HG02588 (cell line): ENCODE measurements at regions not wholly inside any gene's neighbourhood (a gene's known extent, or its start where the extent isn't known, plus 50 kb on each side); places are given as distances from the start of the nearest gene placed in this dataset.

Experiments used
- ATAC-seq: cut with Tn5 transposase; IDR thresholded peaks from one replicate; pipeline ENCODE4 v1.9.1; 2021; ENCODE audit warnings: mild to moderate bottlenecking, moderate library complexity; ENCODE audit not compliant: unreplicated experiment

DNA sequence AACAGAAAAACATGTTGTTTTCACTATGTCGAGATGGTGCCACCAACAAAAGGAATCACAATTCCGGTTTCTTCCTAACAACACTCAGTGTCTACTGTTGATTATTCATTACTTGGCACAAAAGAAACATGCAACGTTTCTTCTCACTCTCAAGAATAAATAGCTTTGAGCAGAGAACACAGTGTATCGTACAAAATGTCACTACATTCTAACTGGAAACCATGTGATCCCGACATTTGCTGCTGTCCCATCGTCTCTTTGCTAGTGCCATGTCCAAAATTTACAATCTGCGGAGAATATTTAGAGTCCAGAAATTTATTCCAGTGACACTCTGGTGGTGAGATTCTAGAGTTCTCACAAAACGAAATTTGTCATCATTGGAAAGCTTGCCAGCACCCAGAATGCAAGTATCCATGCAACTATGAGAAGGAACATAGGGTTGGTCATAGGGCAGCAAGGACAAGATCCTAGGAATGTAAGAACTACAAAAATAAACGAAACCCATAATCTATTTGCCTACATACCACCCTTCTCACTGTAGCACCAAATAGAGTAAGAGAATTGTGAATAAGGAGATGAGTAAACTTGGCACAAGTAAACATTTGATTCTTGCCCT lies 505.1 kb downstream of the LTN1 start:
- ATAC-seq: no peak

DNA sequence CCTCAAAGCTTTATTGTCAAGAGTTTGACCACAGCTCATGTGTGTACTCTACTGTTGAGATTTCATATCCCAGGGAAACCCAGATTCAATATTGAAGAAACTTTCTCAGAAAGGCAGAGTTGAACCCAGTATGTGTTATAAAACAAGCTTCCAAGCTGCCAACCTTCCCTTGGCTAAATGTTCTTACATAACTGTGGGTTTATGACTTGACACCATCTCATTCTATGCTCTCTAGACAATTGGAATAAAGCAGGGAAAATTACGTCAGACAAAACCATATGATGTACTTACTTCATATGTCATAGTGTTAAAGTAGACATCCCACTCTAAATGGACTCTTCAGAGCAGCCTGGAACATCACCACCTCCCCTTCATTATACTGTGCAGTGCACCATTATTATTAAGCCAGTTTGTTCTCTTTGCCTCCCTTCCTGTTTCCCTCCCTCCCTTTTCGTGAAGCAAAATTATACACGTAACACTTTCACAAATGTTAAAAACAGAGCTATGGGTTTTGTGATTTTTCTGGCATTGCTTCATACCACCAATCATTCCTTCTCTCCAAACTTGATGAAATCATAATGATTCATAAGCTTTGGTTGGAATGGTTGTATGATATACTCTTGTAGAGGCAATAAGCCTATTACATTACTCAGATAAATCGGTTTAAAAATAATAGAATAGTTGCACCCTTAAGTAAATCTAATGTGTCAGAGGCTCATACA lies 507.2 kb downstream of the LTN1 start:
- no peak for ATAC-seq

DNA sequence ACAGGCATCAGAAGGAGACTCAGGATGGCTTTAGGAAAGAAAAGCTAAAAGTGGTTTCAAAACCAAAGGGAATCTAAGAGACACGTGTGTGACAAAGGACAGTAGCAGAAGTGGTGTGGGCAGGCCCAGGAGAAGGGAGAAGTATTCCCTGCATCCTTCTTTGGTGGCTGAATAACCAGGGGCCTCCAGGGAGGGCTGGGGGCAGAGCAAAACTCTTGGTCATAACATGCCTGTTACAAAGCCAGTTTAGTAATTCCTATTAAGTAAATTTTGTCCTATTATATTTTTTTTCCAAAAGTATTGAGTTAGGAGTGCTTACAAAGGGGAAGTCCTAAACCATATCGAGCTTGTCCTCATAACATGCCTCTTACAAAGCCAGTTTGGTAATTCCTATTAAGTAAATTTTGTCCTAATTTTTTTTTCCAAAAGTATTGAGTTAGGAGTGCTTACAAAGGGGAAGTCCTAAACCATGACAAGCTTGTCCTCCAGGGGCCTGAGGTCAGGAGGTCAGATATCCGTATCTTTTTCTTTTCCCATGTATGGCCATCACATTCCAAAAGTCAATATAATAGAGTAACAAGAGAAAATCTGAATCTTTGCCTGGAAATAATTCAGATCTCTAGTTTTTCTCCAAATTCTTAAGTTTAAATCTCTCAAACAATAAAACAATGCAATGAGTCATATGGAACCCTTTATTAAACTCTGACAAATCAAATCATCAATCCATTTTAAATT lies 509.2 kb downstream of the LTN1 start:
- no peak for ATAC-seq

GRCh38 chr21:28482657-28483056 lies 510.0 kb downstream of the LTN1 start:
- no peak for ATAC-seq

DNA sequence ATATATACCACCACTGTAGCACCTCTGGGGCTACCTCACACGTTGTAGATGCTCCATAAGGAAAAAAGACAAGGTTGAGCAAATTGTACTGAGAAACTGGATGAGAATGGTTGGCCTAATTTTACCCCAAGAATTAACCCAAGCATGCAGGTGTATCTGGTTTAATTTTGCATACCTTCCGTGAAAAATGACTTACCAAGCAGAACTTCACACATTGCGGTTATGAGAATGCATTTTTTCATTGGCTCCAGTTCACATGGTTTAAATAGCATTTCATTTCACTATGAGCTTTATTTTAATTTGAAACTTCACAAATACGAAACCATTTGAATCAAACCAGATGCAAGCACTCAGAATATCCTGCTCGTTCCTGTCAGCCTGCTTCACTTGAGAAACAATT lies 512.2 kb downstream of the LTN1 start:
- peak; percentile 59 for ATAC-seq

- ATAC-seq: peak; percentile 64
Measured at GRCh38 chr21:28473530-28474220, 519.0 kb downstream of the LTN1 start.

DNA sequence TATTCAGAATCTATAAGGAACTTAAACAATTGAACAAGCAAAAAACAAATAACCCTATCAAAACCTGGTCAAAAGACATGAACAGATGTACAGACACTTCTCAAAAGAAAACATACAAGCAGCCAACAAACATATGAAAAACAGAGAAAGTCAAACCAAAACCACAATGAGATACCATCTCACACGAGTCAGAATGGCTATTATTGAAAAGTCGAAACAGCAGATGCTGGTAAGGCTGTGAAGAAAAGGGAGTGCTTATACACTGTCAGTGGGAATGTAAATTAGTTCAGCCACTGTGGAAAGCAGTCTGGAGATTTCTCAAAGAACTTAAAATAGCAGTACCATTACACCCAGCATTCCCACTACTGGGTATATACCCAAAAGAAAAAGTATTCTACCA lies 520.1 kb downstream of the LTN1 start:
- ATAC-seq: peak; percentile 45

- ATAC-seq: no peak
Measured at GRCh38 chr21:28464988-28465387, 527.7 kb downstream of the LTN1 start.

- no peak for ATAC-seq
Measured at GRCh38 chr21:28464095-28464494, 528.6 kb downstream of the LTN1 start.

GRCh38 chr21:28459193-28459592 lies 533.5 kb downstream of the LTN1 start:
- ATAC-seq: no peak

DNA sequence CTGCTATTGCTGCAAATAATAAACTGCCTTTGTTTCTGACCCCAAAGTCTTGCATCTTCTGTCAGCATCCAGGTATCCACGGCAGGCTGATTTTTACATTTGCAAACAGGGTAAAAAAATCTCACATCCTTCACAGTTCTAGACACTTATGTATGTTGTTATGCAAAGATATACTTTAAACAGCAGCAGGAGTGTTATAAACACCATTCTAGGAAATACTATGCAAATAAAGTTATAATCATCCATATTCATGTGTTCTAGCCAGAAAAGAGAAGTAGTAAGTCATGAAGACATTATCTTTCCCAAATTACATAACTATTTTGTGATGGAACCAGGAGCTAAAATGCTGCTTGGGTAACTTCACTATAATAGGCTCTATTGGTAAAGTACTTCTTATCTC lies 534.2 kb downstream of the LTN1 start:
- no peak for ATAC-seq

DNA sequence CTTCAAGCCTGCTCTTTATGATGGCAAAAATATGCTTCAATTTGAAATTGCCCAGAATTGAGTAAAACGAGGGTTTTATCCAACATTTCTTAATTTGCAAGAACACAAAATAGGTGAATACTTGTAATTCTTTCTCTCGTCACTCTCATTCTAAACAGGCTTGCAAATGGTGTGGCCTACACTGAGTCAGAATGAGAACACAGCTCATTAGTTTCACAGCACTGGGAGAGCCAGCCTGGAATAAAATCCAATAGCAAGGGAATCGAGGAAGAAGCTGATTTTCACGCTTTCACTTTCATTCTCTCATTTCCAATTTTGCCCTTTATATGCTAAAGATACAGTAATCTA lies 537.5 kb downstream of the LTN1 start:
- ATAC-seq: no peak

GRCh38 chr21:28454564-28455252 lies 538.0 kb downstream of the LTN1 start:
- ATAC-seq: no peak

- ATAC-seq: no peak
Measured at GRCh38 chr21:28447462-28447861, 545.2 kb downstream of the LTN1 start.

GRCh38 chr21:28445141-28445830 lies 547.4 kb downstream of the LTN1 start:
- no peak for ATAC-seq

- no peak for ATAC-seq
Measured at GRCh38 chr21:28444557-28444956, 548.1 kb downstream of the LTN1 start.

DNA sequence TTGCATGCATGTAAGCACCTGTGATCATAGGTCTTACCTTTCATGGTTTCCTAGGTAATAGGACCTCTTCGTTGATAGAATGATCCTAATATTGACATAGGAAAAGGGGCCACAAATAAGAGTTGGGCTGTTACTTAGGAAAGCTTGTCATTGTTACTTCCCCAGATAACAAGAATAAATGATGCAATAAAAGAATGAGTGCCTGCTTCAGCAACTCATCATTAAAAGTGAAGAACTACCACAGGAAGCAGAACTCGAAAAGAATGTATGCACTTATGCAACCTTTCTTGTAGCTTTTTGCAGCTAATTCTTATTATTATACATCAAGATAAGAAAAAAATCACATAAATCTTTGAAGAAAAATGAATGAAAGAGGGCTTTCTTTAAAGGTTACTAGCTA lies 548.6 kb downstream of the LTN1 start:
- ATAC-seq: no peak

- no peak for ATAC-seq
Measured at GRCh38 chr21:28442624-28443023, 550.1 kb downstream of the LTN1 start.

DNA sequence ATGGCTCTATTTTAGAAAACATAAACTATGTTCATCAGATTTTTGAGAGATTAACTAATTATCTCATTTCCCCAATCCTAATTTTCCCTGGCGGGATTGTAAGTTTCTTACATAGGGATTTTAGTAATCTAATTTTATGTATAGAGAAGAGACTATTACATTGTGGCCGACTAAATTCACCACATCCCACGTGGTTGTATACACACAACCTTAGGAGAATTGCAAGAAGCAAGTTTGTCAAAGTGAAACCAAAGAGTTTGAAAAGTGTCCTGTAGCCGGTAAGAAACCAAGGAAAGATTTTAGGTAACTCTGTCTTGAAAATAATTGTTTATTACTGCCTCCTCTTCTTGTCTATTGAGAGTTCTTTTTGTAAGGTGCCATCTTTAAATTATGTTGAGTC lies 550.6 kb downstream of the LTN1 start:
- ATAC-seq: no peak

DNA sequence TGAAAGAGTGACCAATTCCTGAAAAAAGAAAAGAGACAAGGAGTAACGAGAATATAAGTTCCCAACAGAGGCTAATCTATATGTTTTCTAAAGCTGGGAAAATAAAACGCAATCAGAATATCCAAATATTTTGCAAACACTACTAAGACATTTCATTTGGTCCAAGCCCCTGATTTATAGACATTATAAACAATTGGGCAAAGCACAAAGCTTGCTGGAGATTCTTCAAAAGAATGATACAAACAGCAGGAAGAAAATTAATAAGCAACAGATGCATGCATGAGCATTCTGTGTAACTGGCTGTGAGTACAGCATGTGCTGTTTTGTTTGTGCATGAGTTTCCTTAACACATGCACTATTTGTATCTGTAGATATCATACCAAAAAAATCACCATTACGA lies 552.9 kb downstream of the LTN1 start:
- no peak for ATAC-seq
